Glutamatergic neuron (in vitro differentiated cells): ENCODE measurements at regions not wholly inside any gene's neighbourhood (a gene's known extent, or its start where the extent isn't known, plus 50 kb on each side); places are given as distances from the start of the nearest gene placed in this dataset.
"Not testable (repeated sequence)": the region's sequence is repeated elsewhere in the genome, so short reads cannot be mapped to it uniquely, and the experiment has no call there.

Experiments used
- DNase-seq: peaks from one replicate; pipeline ENCODE4 v3.0.0; 2022
- H3K27ac Mint-ChIP-seq: one replicate; pipeline ENCODE4 v1.8.0; 2020; ENCODE audit warnings: mild to moderate bottlenecking, mixed read lengths, inconsistent platforms; ENCODE audit not compliant: unreplicated experiment
- H3K27me3 Mint-ChIP-seq: one replicate; pipeline ENCODE4 v1.8.0; 2020; ENCODE audit warnings: mild to moderate bottlenecking, moderate library complexity, mixed read lengths, inconsistent platforms; ENCODE audit not compliant: unreplicated experiment
- H3K36me3 Mint-ChIP-seq: one replicate; pipeline ENCODE4 v1.8.0; 2020; ENCODE audit warnings: mild to moderate bottlenecking, mixed read lengths, inconsistent platforms; ENCODE audit not compliant: unreplicated experiment
- H3K4me1 Mint-ChIP-seq: one replicate; pipeline ENCODE4 v1.8.0; 2020; ENCODE audit warnings: mild to moderate bottlenecking, low read depth, mixed read lengths, inconsistent platforms; ENCODE audit not compliant: unreplicated experiment
- H3K4me3 Mint-ChIP-seq: one replicate; pipeline ENCODE4 v1.8.0; 2020; ENCODE audit warnings: mild to moderate bottlenecking, mixed read lengths, inconsistent platforms; ENCODE audit not compliant: unreplicated experiment
- H3K9me3 Mint-ChIP-seq: one replicate; pipeline ENCODE4 v1.8.0; 2020; ENCODE audit warnings: mild to moderate bottlenecking, moderate library complexity, mixed read lengths, inconsistent platforms; ENCODE audit not compliant: unreplicated experiment
- TF ChIP-seq, protein P1 (sequence below): fragments of 200-600 bp; sonication (generic); IDR thresholded peaks from one replicate; pipeline ENCODE4 v1.5.0; 2021; ENCODE audit not compliant: partially characterized antibody, unreplicated experiment

DNA sequence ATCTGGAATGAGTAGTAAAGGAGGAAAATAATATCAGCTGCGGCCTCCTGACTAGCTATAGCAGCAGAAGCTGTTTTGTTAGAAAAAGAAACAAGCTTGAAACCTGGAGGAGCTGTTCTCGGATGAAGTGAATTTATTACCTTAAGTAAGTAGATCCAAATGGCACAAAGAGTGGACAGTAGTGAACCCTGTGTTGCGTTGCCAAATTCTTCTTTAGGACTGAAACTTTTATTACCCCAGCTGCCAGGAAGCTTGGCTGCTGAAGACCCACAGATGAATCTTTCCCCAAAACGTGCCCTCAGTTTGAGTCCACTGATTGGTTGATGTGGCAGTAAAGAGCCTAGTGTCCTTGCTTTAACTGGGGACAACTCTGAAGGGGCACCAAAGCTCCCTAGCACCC lies 366.8 kb upstream of the GBE1 start:
- Mint-ChIP-seq H3K36me3 (no peaks in the 10 kb centered on the region), H3K9me3 (no peaks in the 10 kb centered on the region), H3K4me1 (no peaks in the 10 kb centered on the region), H3K27me3 (peaks cover 4% of the 10 kb centered on the region), H3K4me3 (no peak overlapping the region), H3K27ac (no peak overlapping the region)
- no peak for DNase-seq
- TF ChIP-seq, protein P1, sequence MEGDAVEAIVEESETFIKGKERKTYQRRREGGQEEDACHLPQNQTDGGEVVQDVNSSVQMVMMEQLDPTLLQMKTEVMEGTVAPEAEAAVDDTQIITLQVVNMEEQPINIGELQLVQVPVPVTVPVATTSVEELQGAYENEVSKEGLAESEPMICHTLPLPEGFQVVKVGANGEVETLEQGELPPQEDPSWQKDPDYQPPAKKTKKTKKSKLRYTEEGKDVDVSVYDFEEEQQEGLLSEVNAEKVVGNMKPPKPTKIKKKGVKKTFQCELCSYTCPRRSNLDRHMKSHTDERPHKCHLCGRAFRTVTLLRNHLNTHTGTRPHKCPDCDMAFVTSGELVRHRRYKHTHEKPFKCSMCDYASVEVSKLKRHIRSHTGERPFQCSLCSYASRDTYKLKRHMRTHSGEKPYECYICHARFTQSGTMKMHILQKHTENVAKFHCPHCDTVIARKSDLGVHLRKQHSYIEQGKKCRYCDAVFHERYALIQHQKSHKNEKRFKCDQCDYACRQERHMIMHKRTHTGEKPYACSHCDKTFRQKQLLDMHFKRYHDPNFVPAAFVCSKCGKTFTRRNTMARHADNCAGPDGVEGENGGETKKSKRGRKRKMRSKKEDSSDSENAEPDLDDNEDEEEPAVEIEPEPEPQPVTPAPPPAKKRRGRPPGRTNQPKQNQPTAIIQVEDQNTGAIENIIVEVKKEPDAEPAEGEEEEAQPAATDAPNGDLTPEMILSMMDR: no peak

DNA sequence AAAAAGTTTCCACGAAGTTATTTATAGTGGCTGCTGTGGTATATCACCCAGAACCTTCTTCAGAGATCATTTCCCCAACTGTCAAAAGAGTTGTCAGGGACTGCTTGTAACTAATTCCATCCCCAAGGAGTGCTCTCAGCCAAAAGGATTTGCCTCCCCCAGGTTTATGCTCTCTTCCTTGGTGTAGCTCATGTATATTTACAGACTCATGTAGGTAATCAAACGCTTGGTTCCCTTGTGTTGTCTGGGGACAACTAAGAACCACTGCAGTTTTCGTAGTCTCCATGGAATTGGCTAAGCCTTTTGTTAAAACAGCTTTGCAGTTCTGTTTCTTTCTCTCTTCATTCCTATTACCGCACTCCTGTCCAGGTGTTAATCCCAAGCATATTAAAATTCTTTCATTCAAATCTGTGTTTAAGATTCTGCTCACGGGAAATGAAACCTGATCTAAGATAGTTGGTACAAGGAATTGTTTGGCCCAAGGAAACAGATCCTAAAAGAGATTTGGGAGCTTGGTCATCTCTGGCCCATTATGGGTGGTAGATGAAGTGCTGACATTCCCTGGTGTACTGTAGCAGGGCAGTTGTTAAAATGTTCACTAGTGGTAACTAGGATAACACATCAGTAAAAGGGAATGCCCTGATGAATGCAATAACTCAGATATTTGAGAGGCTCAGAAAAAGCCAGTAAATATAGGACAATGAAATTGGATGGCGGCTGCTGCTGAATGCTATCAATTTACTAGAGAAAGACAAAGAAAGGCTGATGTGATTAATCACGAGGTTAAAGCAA lies 361.3 kb upstream of the GBE1 start:
- TF ChIP-seq, protein P1: no peak
- DNase-seq: no peak
- Mint-ChIP-seq H3K9me3 (peaks cover 1% of the 10 kb centered on the region), H3K27me3 (peaks cover 4% of the 10 kb centered on the region), H3K36me3 (no peaks in the 10 kb centered on the region), H3K4me1 (no peaks in the 10 kb centered on the region), H3K27ac (no peak overlapping the region), H3K4me3 (no peak overlapping the region)

DNA sequence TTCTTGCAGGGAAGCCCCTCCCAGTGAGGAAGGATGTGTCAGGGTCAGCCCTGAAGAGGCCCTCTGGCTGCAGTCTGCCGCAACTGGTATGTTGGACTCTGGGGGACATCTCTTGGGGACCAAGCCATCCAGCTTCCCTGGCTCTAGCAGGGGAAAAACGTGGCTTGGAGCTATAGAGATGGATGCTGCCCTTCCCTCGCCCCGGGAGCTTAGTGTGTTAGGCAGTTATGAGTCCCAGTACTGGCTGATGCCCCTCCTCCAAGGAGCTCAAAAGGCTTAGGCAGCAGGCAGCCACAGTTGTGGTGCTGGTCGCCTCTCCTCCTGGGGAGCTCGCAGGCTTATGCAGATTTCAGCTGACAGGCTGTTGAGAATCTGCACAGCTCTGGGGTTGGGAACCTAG lies 353.1 kb upstream of the GBE1 start:
- TF ChIP-seq, protein P1: no peak
- H3K27me3 Mint-ChIP-seq: no peaks in the 10 kb centered on the region
- H3K4me1 Mint-ChIP-seq: peaks cover 1% of the 10 kb centered on the region
- no peak overlapping the region for H3K4me3 Mint-ChIP-seq
- no peak overlapping the region for H3K27ac Mint-ChIP-seq
- H3K36me3 Mint-ChIP-seq: peaks cover 35% of the 10 kb centered on the region
- peaks cover 11% of the 10 kb centered on the region for H3K9me3 Mint-ChIP-seq
- no peak for DNase-seq

DNA sequence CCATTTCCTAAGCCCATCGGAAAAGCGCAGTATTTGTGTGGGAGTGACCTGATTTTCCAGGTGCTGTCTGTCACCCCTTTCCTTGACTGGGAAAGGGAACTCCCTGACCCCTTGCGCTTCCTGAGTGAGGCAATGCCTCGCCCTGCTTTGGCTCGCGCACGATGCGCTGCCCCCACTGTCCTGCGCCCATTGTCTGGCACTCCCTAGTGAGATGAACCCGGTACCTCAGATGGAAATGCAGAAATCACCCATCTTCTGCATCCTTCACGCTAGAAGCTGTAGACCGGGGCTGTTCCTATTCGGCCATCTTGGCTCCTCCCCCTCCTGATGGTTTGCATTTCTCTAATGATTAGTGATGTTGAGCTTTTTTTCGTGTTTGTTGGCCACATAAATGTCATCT lies 349.3 kb upstream of the GBE1 start:
- H3K27ac Mint-ChIP-seq: peak overlapping the region; percentile 28
- H3K27me3 Mint-ChIP-seq, DNase-seq, H3K4me1 Mint-ChIP-seq, H3K4me3 Mint-ChIP-seq: not testable (repeated sequence)
- H3K9me3 Mint-ChIP-seq: peaks cover 11% of the 10 kb centered on the region
- peaks cover 35% of the 10 kb centered on the region for H3K36me3 Mint-ChIP-seq

DNA sequence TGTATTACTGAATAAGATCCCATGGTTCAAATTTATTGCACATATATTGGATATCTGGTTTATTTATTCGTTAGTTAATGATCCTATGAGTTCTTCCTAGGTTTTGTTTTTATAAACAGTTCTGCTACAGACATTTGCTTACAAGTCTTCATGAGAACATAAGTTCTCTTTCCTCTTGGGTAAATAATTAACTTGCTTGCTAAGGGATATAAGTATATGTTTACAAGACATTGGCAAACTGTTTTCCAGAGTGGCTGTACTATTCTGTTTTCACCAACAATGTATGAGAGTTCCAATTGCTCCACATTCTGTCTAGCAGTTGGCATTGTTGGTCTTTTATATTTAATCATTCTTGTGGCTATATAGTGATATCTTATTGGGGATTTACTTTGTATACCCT lies 341.8 kb upstream of the GBE1 start:
- H3K27me3 Mint-ChIP-seq: peaks cover 4% of the 10 kb centered on the region
- no peak for DNase-seq
- H3K4me3 Mint-ChIP-seq: no peak overlapping the region
- H3K36me3 Mint-ChIP-seq: no peaks in the 10 kb centered on the region
- TF ChIP-seq, protein P1: no peak
- H3K4me1 Mint-ChIP-seq: no peaks in the 10 kb centered on the region
- no peak overlapping the region for H3K27ac Mint-ChIP-seq
- H3K9me3 Mint-ChIP-seq: no peaks in the 10 kb centered on the region
